Right lobe of liver (tissue), 6 donors: ENCODE measurements at regions not wholly inside any gene's neighbourhood (a gene's known extent, or its start where the extent isn't known, plus 50 kb on each side); places are given as distances from the start of the nearest gene placed in this dataset.
"Not testable (repeated sequence)": the region's sequence is repeated elsewhere in the genome, so short reads cannot be mapped to it uniquely, and the experiment has no call there.

Experiments used
- ATAC-seq, 4 donors: fragments of 200-7000 bp; cut with Tn5 transposase; one replicate each; pipeline ENCODE4 v1.9.1; 2020; ENCODE audit warnings: mild to moderate bottlenecking in 4 of 4, moderate library complexity in 4 of 4
- DNase-seq, 3 donors: peaks; one replicate each; pipeline ENCODE4 v3.0.0-alpha.2; 2020
- H3K27ac ChIP-seq, 3 donors: fragments of 200-600 bp; one replicate each; pipeline ENCODE4 v1.8.0; 2022
- H3K27me3 ChIP-seq, 2 donors: fragments of 200-600 bp; one replicate each; pipeline ENCODE4 v1.8.0; 2022
- H3K36me3 ChIP-seq, 4 donors: fragments of 200-600 bp; sonication (generic) in 1 of 4; one replicate each; pipeline versions ENCODE4 v1.5.1 to v1.8.0; 2017 to 2022; ENCODE audit warnings: control low read depth in 1 of 4
- H3K4me1 ChIP-seq, 4 donors: fragments of 200-600 bp; sonication (generic) in 1 of 4; one replicate each; pipeline versions ENCODE4 v1.5.1 to v1.8.0; 2017 to 2022; ENCODE audit warnings: control low read depth in 1 of 4
- H3K4me3 ChIP-seq, 3 donors: fragments of 200-600 bp; one replicate each; pipeline ENCODE4 v1.8.0; 2022
- H3K9me3 ChIP-seq, 4 donors: fragments of 200-600 bp; sonication (generic) in 1 of 4; one replicate each; pipeline versions ENCODE4 v1.5.1 to v1.8.0; 2017 to 2022; ENCODE audit warnings: control low read depth in 1 of 4
- POLR2A ChIP-seq: fragments of 450-650 bp; IDR thresholded peaks from one replicate; pipeline ENCODE4 v1.6.1; 2017; ENCODE audit warnings: antibody characterized with exemption, mild to moderate bottlenecking
- WGBS: methylation state at CpG from one replicate; pipeline ENCODE4 v1.1.6; 2018; ENCODE audit warnings: low coverage, low lambda C conversion rate; ENCODE audit not compliant: insufficient coverage; ENCODE audit errors: missing lambda C conversion rate; 5-methylcytosine and 5-hydroxymethylcytosine counted together
- intact Hi-C, 2 donors: fragments of 100-400 bp; cut with DNase I; formaldehyde crosslinking; loops; one replicate each; pipeline versions ENCODE4 v1.11.2 to v1.14.1; 2022
- TF ChIP-seq, protein P1 (sequence below), 4 donors: fragments of 200-600 bp in 3 of 4; fragments of 450-650 bp in 1 of 4; IDR thresholded peaks; one replicate each; pipeline versions ENCODE4 v1.5.1 to v1.8.0; 2016 to 2022; ENCODE audit warnings: antibody characterized with exemption in 4 of 4, mild to moderate bottlenecking in 2 of 4
- donor health status: DM: no; HTN: yes; CAD: no.
- donor health status: DM: no; HTN: no; CAD: no.
- donor health status: DM: no; HTN: no; CAD: no.
- donor health status: DM: no; HTN: yes; CAD: no.
- donor health status: DM: no; HTN: yes; CAD: no.

DNA sequence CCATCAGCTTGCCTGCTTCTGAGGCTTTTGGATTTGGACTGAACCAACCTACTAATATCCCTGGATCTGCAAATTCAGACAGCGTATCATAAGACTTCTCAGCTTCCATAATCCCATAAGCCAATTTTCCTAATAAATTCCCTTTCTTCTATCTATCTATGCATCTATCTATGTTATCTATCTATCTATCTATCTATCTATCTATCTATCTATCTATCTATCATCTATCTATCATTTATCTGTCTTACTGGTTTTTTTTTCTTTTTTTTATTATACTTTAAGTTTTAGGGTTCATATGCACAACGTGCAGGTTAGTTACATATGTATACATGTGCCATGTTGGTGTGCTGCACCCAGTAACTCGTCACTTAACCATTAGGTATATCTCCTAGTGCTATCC, 2045.4 kb upstream of the CDH6 start:
- no peak for ATAC-seq
- no peaks in the 10 kb centered on the region for H3K36me3 ChIP-seq
- H3K9me3 ChIP-seq = no peaks in the 10 kb centered on the region
- no peak overlapping the region for H3K4me3 ChIP-seq
- intact Hi-C loops = no loop called here
- DNase-seq = no peak
- H3K27ac ChIP-seq = no peak overlapping the region
- H3K27me3 ChIP-seq = no peaks in the 10 kb centered on the region
- H3K4me1 ChIP-seq = no peaks in the 10 kb centered on the region
- WGBS = 79% methylated on average over 3 of the region's 3 CpGs
- no peak for TF ChIP-seq POLR2A
- TF ChIP-seq, protein P1, sequence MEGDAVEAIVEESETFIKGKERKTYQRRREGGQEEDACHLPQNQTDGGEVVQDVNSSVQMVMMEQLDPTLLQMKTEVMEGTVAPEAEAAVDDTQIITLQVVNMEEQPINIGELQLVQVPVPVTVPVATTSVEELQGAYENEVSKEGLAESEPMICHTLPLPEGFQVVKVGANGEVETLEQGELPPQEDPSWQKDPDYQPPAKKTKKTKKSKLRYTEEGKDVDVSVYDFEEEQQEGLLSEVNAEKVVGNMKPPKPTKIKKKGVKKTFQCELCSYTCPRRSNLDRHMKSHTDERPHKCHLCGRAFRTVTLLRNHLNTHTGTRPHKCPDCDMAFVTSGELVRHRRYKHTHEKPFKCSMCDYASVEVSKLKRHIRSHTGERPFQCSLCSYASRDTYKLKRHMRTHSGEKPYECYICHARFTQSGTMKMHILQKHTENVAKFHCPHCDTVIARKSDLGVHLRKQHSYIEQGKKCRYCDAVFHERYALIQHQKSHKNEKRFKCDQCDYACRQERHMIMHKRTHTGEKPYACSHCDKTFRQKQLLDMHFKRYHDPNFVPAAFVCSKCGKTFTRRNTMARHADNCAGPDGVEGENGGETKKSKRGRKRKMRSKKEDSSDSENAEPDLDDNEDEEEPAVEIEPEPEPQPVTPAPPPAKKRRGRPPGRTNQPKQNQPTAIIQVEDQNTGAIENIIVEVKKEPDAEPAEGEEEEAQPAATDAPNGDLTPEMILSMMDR (IDR thresholded peaks at IDR 0.05) = no peak

DNA sequence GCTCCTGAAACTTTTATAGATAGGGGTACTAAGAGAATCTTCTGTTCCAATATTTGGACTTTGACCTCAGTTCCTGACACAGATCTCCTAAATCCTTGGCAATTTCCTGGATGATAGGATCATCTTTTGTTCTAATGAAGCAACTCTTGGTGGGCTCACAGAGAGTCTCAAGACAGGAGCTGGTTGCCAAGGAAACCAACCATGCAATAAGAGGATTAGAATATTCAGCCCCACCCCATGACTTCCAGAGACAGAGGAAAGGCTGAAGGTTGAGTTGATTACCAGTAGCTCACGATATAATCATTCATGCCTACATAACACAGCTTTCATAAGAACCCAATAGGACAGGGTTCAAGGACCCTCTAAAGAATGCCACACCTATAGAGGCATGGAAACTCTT, 2050.2 kb upstream of the CDH6 start:
- no peaks in the 10 kb centered on the region for H3K27me3 ChIP-seq
- no peaks in the 10 kb centered on the region for H3K9me3 ChIP-seq
- ATAC-seq (no peak), DNase-seq (no peak)
- 44% methylated on average over 1 of the region's 1 CpG for WGBS
- no peaks in the 10 kb centered on the region for H3K4me1 ChIP-seq
- TF ChIP-seq, protein P1 (IDR thresholded peaks at IDR 0.05) = no peak
- intact Hi-C loops = no loop called here
- no peak overlapping the region for H3K27ac ChIP-seq
- no peak overlapping the region for H3K4me3 ChIP-seq
- H3K36me3 ChIP-seq = no peaks in the 10 kb centered on the region

DNA sequence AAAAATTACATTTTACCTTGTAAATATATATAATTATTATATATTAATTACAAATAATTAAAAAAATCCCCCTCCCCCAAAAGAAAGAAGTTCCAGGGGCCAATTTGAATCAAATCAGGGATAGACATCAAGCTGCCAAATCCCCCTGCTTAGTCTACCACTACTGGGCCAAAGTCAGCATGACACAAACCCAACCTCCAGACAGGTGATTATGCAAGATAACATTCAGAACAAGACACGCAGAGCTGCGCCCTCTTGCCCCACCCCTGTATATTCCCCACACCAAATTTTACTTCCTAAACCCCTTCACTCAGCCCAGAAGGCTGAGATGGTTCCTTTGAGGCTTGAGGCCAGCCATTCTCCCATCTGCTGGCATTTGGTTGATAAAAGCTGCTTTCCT, 2059.1 kb upstream of the CDH6 start:
- Histone ChIP-seq H3K4me1 (no peaks in the 10 kb centered on the region), H3K9me3 (no peaks in the 10 kb centered on the region), H3K4me3 (no peak overlapping the region), H3K27me3 (no peaks in the 10 kb centered on the region), H3K27ac (no peak overlapping the region), H3K36me3 (no peaks in the 10 kb centered on the region)
- intact Hi-C loops = no loop called here
- ATAC-seq (no peak), DNase-seq (no peak)
- TF ChIP-seq, protein P1 (IDR thresholded peaks at IDR 0.05) = no peak
- TF ChIP-seq POLR2A = no peak
- WGBS = no CpG with 5 or more reads among the region's 2 CpGs

DNA sequence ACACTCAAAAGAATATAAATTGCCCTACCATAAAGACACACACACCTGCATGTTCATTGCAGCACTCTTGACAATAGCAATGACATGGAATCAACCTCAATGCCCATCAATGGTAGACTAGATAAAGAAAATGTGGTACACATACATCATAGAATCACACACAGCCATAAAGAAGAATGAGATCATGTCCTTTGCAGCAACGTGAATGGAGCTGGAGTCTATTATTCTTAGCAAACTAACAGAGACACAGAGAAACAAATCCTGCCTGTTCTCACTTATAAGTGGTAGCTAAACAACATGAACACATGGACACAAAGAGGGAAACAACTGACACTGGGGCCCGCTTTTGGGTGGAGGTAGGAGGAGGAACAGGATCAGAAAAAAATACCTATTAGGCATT, 2062.2 kb upstream of the CDH6 start:
- DNase-seq (no peak), ATAC-seq (no peak)
- 57% methylated on average over 2 of the region's 2 CpGs for WGBS
- intact Hi-C loops = no loop called here
- no peak for TF ChIP-seq POLR2A
- TF ChIP-seq, protein P1 (IDR thresholded peaks at IDR 0.05) = no peak
- Histone ChIP-seq H3K36me3 (no peaks in the 10 kb centered on the region), H3K9me3 (no peaks in the 10 kb centered on the region), H3K4me1 (no peaks in the 10 kb centered on the region), H3K4me3 (no peak overlapping the region), H3K27ac (no peak overlapping the region), H3K27me3 (no peaks in the 10 kb centered on the region)

DNA sequence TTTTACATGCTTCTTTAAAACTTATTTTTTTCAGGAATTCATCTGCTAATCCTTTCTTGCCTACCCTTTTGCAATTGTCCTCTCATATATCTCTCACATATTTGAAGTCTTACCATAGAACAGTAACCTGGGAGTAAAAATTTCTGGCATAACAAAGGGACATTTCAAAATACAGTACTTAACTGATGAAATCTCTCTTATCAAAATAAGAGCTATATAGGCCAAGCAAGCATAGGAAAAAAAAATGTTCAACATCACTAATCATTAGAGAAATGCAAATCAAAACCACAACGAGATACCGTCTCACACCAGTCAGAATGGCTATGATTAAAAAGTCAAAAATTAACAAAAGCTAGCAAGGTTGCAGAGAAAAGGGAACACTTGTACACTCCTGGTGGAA, 2062.7 kb upstream of the CDH6 start:
- no peak overlapping the region for H3K27ac ChIP-seq
- no peaks in the 10 kb centered on the region for H3K27me3 ChIP-seq
- ATAC-seq = peak in 1 of 4 donors; percentile 33
- no peaks in the 10 kb centered on the region for H3K4me1 ChIP-seq
- WGBS = 31% methylated on average over 2 of the region's 2 CpGs
- no peak for DNase-seq
- H3K36me3 ChIP-seq = no peaks in the 10 kb centered on the region
- intact Hi-C loops = no loop called here
- H3K4me3 ChIP-seq = no peak overlapping the region
- no peaks in the 10 kb centered on the region for H3K9me3 ChIP-seq
- TF ChIP-seq, protein P1 (IDR thresholded peaks at IDR 0.05) = no peak
- no peak for TF ChIP-seq POLR2A

DNA sequence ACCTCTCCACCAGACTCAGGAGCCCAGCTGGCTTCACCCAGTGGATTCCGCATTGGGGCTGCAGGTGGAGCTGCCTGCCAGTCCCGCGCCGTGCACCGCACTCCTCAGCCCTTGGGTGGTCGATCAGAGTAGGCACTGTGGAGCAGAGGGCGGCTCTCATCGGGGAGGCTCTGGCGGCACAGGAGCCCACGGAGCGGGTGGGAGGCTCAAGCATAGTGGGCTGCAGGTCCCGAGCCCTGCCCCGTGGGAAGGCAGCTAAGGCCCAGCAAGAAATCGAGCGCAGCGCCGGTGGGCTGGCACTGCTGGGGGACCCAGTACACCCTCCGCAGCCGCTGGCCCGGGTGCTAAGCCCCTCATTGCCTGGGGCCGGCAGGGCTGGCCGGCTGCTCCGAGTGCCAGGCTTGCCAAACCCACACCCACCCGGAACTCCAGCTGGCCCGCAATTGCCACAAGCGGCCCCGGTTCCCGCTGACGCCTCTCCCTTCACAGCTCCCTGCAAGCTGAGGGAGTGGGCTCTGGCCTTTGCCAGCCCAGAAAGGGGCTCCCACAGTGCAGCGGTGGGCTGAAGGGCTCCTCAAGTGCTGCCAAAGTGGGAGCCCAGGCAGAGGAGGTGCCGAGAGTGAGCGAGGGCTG, 2065.8 kb upstream of the CDH6 start:
- H3K9me3 ChIP-seq, H3K27ac ChIP-seq, H3K4me1 ChIP-seq, H3K4me3 ChIP-seq, H3K36me3 ChIP-seq, H3K27me3 ChIP-seq, intact Hi-C loops, DNase-seq, ATAC-seq: not testable (repeated sequence)
- 87% methylated on average over 3 of the region's 32 CpGs for WGBS

DNA sequence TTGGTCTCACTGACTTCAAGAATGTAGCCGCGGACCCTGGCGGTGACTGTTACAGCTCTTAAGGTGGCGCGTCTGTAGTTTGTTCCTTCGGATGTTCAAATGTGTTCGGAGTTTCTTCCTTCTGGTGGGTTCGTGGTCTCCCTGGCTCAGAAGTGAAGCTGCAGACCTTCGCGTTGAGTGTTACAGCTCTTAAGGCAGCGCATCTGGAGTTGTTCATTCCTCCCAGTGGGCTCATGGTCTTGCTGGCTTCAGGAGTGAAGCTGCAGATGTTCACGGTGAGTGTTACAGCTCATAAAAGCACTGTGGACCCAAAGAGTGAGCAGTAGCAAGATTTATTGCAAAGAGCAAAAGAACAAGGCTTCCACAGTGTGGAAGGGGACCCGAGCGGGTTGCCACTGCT, 2067.0 kb upstream of the CDH6 start:
- H3K36me3 ChIP-seq, intact Hi-C loops, ATAC-seq, H3K4me1 ChIP-seq, H3K27me3 ChIP-seq, H3K9me3 ChIP-seq, DNase-seq, H3K27ac ChIP-seq, H3K4me3 ChIP-seq: not testable (repeated sequence)
- WGBS = 83% methylated on average over 9 of the region's 14 CpGs
